ENCODE measurements at regions not wholly inside any gene's neighbourhood (a gene's known extent, or its start where the extent isn't known, plus 50 kb on each side); places are given as distances from the start of the nearest gene placed in this dataset.
"Not testable (repeated sequence)": the region's sequence is repeated elsewhere in the genome, so short reads cannot be mapped to it uniquely, and the experiment has no call there.

DNA sequence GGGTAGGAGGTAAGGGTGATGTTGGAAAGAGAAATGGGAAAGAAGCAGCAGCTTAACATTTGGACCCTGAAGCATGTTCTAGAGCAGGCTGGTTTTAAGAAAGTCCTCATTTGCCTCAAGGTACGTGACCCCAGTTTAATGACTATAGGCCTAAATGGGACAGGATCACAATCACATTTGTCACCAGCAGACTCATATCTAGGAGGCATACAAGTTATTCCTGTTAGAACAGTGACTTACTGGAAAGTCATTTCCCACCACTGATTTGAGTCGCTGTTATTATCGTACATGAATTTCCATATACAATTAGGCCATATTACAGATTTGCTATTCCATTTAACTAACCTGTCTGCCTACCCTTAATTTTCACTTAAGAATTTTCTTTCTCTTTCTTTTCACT lies 326.1 kb downstream of the DAD1 start:
- DNase-seq (ENCODE audit: low read depth, low spot score) = no peak

DNA sequence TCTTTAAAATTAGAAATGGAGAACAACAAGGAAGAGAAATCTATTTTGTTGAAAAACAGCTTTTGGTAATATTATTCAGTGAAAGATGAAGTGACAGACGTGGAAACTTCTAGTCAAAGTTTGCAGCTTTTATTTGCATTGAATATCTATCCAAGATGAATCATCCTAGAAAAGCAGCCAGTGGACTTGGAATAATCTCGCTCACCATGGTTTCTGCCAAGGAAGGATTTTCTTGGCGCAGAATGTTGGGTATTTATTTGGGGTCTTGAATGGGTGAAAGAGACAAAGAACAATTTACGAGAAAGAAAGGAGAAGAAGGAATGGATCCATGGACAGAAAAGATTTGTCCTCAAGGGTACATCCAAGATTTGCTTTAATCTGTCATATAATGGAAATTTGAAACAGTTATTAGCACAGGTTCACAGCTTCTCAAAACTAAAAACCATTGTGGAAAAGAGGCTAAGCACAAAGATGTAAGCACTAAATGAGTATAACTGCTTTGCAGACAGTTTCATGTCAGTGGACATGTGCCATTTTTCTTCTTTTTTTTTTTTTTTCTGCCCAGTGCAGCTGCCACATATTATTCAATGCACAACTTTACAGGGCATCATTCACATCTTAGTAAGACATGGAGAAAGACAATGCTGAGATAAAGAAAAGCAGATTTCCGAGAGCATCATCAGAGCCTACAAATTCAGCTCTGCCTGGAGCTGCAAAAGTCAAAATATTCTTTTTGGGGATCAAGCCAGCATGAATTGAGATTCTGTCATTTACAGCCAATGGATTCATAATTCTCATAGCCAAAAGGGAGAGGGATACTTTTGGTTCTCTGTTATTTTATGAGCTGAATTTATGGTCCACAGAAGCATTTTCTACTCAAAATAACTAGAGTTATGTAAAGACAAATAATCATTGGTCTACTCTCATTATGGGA lies 333.7 kb downstream of the DAD1 start:
- no peak for DNase-seq (ENCODE audit: low read depth, low spot score)

DNA sequence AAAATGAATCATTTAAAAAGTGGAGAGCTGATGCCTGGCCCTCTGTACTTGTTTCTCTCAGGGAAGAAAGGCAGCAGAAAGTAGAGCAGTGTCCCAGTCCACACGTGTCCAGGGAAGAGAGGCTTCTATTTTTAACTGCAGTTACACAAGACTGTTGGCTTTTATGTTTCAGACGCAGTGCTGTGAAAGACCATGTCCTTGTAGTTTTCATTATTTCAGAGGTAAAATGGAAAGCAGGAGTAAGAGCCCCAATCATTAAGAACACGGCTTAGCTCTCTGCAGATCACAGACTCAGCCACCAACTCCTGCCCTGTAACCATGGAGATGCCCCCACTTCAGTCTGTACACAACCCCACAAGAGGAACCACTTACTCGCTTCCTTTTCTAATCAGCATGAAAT lies 336.3 kb downstream of the DAD1 start:
- no peak for DNase-seq (ENCODE audit: low read depth, low spot score)

DNA sequence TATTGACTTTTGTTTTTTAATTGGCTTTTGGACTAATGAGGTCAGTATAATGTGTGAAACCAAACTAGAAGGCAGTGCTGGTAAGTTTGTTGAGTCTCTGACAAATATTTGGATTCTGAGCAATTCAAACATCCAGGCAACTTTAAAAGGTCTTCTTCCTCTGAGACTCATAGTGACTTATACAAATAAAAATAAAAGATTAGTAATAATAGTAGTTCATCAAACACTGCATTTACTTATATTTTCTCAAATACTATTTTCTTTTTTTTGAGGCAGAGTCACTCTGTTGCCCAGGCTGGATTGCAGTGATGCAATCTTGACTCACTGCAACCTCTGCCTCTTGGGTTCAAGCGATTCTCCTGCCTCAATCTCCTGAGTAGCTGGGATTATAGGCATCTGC lies 337.9 kb downstream of the DAD1 start:
- DNase-seq (ENCODE audit: low read depth, low spot score) = no peak

DNA sequence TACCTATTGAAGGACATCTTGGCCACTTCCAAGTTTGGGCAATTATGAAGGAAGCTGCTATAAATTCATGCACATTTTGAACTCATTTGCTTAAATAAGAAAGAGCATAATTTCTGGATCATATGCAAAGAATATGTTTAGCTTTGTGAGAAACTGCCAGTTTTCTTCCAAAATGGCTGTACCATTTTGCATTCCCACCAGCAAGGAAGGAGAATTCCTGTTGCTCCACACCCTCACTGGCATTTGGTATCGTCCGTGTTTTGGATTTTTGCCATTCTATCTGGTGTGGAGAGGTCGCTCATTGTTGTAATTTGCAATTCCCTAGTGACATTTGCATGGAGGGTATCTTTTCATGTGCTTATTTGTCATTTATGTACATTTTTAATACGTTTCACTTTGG lies 339.3 kb downstream of the DAD1 start:
- DNase-seq (ENCODE audit: low read depth, low spot score) = no peak

DNA sequence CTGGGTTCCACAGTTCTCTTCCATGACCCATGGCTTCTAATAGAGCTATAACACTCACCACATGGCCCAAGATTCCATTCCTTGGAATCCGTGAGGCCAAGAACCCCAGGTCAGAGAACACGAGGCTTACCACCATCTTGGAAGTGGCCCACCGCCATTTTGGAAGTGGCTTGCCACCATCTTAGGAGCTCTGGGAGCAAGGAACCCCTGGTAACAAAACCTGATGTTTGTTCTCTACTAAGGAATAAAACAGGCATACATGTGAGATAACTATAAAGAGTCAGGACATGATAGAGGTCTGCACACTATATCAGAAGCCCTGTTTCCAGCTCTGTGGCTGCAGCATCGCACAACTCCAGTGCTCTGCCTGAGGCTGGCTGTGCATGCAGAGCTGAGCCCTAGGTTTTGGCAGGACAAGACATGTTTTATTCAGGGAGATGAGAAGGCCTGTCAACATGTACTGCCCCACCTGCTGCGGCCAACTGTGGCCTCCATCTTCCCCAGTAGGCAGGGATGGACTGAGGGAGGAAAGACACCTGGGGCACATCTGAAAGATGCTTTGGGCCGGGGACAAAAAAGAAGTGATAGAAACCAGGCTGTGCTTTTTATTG lies 344.9 kb downstream of the DAD1 start:
- no peak for DNase-seq (ENCODE audit: low read depth, low spot score)

DNA sequence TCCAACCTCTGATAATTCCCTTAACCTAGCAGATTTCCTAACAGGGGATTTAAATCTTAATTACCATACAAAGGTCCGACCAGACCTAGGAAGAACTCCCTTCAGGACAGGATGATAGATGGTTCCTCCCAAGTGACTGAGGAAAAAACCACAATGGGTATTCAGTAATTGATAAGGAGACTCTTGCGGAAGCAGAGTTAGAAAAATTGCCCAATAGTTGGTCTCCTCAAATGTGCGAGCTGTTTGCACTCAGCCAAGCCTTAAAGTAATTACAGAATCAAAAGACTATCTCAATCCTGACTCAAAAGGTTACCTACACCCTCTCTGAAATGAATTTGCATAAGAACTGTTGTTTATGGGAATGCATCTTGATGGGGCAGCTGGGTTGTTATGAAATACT lies 350.7 kb downstream of the DAD1 start:
- DNase-seq (ENCODE audit: low read depth, low spot score) = not testable (repeated sequence)

DNA sequence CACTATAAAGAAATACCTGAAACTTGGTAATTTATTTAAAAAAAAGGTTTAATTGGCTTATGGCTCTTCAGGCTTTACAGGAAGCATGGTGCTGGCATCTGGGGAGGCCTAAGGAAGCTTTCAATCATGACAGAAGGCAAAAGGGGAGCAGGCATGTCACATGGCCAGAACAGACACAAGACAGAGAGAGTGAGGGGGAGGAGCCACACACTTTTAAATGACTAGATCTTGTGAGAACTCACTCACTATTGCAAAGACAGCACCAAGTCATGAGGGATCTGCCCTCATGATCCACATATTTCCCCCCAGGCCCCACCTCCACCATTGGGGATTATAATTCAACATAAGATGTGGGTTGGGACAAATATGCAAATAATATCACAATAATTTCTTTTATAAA lies 355.6 kb downstream of the DAD1 start:
- DNase-seq (ENCODE audit: low read depth, low spot score) = no peak

DNA sequence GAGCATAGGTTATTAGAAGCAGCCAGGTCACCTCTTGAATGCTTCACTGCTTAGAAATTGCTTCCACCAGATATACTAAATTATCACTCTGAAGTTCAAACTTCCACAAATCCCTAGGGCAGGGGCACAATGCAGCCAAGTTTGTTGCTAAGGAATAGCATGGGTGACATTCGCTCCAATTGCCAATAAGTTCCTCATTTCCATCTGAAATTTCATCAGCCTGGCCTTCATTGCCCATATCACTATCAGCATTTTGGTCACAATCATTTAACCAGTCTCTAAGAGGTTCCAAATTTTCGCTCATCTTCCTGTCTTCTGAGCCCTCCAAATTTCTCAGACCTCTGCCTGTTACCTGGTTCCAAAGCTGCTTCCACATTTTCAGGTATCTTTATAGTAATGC lies 356.1 kb downstream of the DAD1 start:
- DNase-seq (ENCODE audit: low read depth, low spot score) = no peak

DNA sequence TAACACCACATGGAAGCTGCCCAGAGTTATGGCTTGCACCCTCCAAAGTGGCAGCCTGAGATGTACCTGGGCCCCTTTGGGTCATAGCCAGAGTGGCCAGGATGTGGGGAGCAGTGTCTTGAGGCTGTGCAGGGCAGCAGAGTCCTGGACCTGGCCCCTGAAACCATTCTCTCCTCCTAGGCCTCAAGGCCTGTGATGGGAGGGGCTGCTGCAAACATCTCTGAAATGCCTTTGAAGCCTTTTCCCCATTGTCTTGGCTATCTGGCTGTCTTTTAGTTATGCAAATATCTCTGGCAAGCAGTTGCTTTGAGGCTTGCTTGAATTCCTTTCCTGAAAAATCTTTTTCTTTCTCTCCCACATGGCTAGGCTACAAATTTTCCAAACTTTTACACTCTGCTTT lies 356.5 kb downstream of the DAD1 start:
- DNase-seq (ENCODE audit: low read depth, low spot score) = no peak

DNA sequence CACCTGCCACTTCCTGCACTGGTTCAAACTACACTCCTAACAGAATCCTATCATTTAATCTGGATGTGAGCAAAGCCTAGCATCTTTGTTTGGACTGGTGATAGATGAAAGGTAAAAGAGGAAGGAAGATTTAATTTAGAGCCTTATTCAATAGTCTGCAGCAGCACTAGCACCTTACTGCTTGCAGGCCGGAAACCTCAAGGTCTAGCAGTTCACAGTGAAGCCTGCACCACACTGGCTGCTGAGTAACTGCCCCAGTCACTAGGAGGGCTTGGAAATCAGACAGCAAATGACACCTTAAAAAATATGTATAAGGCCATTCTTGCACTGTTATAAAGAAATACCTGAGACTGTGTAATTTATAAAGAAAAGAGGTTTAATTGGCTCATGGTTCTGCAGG lies 358.0 kb downstream of the DAD1 start:
- DNase-seq (ENCODE audit: low read depth, low spot score) = no peak

DNA sequence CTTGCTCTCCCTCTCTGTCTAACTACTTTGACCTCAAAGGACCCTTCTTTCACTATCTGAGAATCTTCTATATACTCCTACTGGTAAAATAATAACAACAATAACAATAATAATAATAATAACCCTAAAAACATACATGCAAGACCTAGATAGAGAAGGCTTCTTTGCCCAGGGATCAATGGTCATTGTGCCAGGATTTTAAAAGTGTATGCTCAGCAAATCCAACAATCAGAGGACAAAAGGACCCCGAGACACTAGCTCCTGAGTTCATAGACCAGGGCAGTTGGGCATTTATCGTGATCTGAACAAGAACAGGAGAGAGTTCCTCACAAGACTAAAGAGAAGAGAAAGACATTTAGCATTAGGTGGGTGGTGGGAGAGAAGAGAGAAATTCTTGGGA lies 358.5 kb downstream of the DAD1 start:
- no peak for DNase-seq (ENCODE audit: low read depth, low spot score)

DNA sequence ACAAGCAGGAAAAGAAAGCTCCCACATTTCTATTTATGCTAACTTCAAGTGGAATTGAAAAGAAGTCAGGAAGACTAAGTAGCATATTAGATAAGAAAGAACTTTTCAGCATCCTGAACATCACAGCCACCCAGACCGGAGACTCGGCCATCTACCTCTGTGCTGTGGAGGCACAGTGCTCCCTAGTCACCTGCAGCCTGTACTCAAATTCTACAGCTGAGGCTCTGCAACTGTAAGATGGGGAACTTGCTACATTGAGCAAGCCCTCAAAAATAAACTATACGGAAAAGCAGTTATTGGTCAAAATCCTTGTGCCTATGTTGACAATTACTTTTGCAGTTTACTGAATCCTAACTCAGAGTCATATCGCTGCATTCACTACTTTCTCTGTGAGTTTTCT lies 361.9 kb downstream of the DAD1 start:
- no peak for DNase-seq (ENCODE audit: low read depth, low spot score)

DNA sequence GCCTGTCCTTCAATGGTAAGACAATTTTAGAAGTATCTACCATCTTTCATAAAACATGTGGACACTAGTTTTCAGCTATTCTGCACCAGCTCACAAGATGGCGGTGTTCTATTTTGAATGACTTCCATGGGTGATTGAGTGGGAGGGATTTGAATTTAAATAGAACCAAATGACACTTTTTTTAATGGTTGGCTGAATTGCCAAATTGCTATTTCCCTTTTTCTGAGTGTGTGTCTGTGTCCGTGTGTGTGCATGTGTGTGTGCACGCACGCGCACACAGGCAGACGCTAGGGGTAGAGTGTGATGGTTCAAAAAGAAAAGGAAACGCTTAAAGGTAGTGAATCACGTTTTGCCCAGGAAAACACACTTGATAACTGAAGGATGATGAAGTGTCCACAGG lies 362.6 kb downstream of the DAD1 start:
- DNase-seq (ENCODE audit: low read depth, low spot score) = peak; percentile 6

DNA sequence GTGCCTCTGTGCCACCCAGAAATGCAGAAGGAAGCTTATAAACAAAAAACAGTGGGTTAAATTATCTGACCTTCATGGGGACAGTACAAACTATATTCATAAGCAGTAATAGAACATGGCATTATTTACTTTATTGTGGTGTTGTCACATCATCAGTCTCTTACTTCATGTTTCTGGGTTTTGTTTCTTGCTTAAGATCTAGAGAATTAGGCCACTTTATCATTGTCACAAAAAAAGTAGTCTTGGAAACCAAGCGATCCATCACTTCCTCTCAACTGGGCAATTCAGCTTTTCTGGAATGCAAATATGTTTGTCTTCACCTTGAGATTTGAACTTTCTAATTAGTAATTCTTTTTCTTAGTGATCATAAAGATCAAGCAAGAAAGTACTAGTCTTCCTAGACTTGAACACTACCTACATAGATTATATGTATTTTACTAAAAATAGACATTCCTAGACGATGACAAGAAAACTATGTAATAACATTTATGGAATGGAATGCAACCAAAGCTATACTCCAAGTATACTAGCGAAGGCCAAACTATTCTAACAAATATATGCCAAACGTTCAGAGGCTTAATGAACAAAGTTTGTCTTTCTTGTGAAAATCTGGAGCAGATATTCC lies 363.4 kb downstream of the DAD1 start:
- DNase-seq (ENCODE audit: low read depth, low spot score) = peak; percentile 14

DNA sequence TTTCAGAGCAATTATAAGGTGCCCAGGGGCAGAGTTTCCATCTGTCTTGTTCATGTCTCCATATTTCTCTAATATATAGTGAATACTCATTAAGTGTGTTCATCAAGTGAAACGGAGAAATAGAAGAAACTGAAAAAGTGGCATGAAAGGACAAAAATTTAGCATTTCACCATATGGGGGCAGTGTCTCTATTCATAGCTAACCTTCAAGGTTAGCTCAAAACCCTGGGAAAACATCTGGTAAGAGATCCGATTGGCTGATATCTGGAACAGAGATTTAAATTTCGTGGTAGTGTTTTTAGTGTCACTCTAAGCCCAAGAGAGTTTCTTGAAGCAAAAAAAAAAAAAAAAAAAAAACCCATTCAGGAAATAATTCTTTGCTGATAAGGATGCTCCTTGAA lies 367.5 kb downstream of the DAD1 start:
- DNase-seq (ENCODE audit: low read depth, low spot score) = peak; percentile 7

DNA sequence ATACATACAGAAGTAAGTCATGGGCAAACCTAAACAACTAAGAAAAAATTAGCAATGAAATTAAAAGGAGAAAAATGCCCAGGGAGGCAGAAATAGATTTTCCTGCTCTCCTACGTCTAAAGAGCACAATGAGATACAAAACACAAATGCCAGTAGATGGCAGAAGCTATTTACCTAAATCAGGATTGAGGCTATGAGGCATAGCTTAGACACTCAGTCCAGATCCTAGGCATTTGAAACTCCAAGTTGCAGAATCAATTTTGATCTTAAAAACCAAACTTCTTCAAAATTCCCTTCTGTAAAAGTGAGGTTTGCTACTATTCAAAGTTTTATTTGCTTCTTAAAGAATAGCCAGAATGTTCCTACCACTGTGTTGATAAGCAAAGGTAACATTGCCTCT lies 368.6 kb downstream of the DAD1 start:
- DNase-seq (ENCODE audit: low read depth, low spot score) = peak; percentile 9

DNA sequence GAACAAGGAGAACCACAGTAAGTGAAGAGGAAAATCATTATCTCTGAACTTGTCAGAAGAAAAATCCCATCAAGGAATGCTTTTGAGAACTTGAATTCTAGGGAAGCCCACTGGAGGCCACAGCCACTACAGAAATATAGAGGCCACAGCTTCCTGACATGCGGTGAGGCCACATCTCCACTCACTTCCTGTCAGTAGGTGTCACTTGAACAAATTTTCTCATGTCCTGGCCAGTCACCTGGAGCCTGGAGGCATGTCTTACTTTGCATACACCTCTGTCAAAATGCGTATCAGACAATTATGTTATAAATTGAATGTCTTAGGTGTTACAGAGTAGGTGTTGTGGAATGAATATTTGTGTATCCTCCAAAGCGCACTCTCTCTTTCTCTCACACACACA lies 370.3 kb downstream of the DAD1 start:
- DNase-seq (ENCODE audit: low read depth, low spot score) = no peak

DNA sequence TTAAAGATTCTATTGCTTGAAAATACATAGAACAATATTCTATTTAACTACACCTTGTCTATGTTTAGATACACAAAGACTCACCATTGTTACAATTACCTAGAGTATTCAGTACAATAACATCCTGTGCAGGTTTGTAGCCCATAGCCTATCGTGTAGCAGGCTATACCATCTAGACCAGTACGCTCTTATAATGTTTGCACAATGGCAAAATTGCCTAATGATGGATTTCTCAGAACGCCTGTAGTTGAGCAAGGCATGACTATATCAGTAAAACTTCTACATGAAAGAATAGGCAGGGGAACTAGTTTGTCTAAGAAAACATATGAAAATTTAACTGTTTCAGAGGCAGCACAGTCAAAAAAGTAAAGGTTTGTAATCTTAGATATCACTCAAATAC lies 375.9 kb downstream of the DAD1 start:
- no peak for DNase-seq (ENCODE audit: low read depth, low spot score)

DNA sequence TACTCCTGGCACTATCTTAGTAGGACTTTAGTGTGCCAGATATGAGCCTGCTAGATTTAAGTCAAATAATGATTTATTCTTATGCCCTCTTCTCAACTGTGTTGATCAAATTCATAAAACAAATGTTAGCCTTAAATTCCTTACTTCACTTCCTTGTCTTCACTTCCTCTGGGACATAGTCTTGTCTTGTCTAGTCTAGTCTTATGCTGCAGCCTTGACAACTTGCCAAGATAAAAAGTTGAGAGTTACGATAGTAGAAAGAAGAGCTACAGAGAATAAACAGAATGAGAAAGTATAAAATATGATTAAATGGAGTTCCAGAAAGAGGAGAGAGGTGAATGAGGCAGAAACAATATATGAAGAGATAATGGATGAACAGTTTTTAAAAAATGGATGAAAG lies 378.1 kb downstream of the DAD1 start:
- no peak for DNase-seq (ENCODE audit: low read depth, low spot score)

DNA sequence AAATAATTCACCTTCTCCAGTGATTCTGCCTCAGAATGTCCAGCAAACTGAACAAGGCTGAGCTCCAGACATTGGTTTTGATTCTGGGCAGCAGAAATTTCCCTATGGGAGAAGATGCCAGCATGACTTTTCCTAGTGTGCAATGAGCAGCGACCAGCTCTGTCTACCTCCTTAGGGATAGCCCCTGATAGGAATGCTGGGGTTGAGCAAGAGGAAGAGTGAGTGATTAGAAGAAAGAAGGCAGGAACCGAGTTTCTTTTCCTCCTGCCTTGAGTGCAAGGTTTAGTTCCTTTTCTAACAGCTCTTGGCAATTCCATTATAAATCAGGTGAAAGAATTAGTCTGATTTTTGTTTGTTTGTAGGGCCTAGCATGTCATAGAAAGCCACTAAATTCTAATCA lies 379.0 kb downstream of the DAD1 start:
- DNase-seq (ENCODE audit: low read depth, low spot score) = no peak

DNA sequence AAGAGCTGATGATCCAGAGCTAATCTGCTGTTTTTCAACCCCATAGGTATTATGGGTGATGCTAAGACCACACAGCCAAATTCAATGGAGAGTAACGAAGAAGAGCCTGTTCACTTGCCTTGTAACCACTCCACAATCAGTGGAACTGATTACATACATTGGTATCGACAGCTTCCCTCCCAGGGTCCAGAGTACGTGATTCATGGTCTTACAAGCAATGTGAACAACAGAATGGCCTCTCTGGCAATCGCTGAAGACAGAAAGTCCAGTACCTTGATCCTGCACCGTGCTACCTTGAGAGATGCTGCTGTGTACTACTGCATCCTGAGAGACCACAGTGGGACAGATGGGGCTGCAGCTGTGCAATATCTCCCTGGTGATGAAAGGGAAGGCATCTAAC lies 386.0 kb downstream of the DAD1 start:
- no peak for DNase-seq (ENCODE audit: low read depth, low spot score)

DNA sequence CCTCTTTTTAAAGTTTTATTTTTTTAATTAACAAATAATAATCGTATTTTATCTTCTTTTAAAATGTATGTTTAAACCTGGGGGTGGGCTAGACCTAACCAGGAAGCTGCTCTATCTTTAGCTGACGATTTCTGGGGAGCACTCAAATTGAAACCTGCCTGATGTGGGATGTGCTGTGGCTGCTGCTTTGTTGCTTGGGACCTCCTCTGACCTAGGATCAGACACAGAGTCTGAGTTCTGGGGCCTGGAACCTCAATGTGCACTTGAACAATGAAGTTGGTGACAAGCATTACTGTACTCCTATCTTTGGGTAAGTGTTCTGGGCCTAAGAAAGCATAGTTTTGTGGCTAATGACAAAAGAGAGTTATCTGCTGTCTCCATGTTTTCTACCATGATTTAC lies 386.7 kb downstream of the DAD1 start:
- no peak for DNase-seq (ENCODE audit: low read depth, low spot score)
